ENCODE measurements at regions not wholly inside any gene's neighbourhood (a gene's known extent, or its start where the extent isn't known, plus 50 kb on each side); places are given as distances from the start of the nearest gene placed in this dataset.

GRCh38 chr5:100683881-100684280 lies 148.7 kb downstream of the FAM174A start:
- H3K9me2 ChIP-seq (ENCODE audit: insufficient read depth): no peaks in the 10 kb centered on the region; the same call in 1 of the 2 replicates
- H3K27me3 Mint-ChIP-seq (ENCODE audit: insufficient read depth, low read depth, poor library complexity): peaks cover 6% of the 10 kb centered on the region
- DNase-seq (ENCODE audit: low spot score) (no peak), ATAC-seq (no peak)
- H3K4me3 ChIP-seq: no peak overlapping the region
- H3K36me3 Mint-ChIP-seq (ENCODE audit: low read depth): peaks cover 19% of the 10 kb centered on the region; the same call in 2 of the 3 replicates
- H3K79me2 ChIP-seq (replicated peaks; ENCODE audit: insufficient read depth): no peaks in the 10 kb centered on the region
- H3K27ac ChIP-seq (ENCODE audit: low read depth): no peak overlapping the region
- no peak overlapping the region for H2AFZ ChIP-seq
- no peaks in the 10 kb centered on the region for H3K4me1 Mint-ChIP-seq
- no peak overlapping the region for H3K27ac Mint-ChIP-seq
- no peak overlapping the region for H3K4me2 ChIP-seq
- no peak overlapping the region for H3K4me3 Mint-ChIP-seq
- TF ChIP-seq EZH2phosphoT487 (IDR thresholded peaks at IDR 0.05; ENCODE audit: unreplicated experiment) (no peak), ZNF331 (CRISPR knock-in tag; IDR thresholded peaks at IDR 0.05; ENCODE audit: low read depth) (no peak), CREB1 (CRISPR knock-in tag; IDR thresholded peaks at IDR 0.05; ENCODE audit: low read depth) (no peak), JUNB (IDR thresholded peaks at IDR 0.05; ENCODE audit: unreplicated experiment) (no peak), EZH2 (IDR thresholded peaks at IDR 0.05; ENCODE audit: low read depth, unreplicated experiment) (no peak), ZNF114 (CRISPR knock-in tag; IDR thresholded peaks at IDR 0.05) (no peak), CTCF (conservative IDR thresholded peaks at IDR 0.05; ENCODE audit: low read depth in 2 of 2) (no peak), POLR2AphosphoS5 (IDR thresholded peaks at IDR 0.05; ENCODE audit: low read depth) (no peak), NANOG (IDR thresholded peaks at IDR 0.05; ENCODE audit: borderline replicate concordance) (no peak)
- TF ChIP-seq, protein P1, sequence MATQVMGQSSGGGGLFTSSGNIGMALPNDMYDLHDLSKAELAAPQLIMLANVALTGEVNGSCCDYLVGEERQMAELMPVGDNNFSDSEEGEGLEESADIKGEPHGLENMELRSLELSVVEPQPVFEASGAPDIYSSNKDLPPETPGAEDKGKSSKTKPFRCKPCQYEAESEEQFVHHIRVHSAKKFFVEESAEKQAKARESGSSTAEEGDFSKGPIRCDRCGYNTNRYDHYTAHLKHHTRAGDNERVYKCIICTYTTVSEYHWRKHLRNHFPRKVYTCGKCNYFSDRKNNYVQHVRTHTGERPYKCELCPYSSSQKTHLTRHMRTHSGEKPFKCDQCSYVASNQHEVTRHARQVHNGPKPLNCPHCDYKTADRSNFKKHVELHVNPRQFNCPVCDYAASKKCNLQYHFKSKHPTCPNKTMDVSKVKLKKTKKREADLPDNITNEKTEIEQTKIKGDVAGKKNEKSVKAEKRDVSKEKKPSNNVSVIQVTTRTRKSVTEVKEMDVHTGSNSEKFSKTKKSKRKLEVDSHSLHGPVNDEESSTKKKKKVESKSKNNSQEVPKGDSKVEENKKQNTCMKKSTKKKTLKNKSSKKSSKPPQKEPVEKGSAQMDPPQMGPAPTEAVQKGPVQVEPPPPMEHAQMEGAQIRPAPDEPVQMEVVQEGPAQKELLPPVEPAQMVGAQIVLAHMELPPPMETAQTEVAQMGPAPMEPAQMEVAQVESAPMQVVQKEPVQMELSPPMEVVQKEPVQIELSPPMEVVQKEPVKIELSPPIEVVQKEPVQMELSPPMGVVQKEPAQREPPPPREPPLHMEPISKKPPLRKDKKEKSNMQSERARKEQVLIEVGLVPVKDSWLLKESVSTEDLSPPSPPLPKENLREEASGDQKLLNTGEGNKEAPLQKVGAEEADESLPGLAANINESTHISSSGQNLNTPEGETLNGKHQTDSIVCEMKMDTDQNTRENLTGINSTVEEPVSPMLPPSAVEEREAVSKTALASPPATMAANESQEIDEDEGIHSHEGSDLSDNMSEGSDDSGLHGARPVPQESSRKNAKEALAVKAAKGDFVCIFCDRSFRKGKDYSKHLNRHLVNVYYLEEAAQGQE (IDR thresholded peaks at IDR 0.05; ENCODE audit: unreplicated experiment): no peak
- TF ChIP-seq, protein P2, sequence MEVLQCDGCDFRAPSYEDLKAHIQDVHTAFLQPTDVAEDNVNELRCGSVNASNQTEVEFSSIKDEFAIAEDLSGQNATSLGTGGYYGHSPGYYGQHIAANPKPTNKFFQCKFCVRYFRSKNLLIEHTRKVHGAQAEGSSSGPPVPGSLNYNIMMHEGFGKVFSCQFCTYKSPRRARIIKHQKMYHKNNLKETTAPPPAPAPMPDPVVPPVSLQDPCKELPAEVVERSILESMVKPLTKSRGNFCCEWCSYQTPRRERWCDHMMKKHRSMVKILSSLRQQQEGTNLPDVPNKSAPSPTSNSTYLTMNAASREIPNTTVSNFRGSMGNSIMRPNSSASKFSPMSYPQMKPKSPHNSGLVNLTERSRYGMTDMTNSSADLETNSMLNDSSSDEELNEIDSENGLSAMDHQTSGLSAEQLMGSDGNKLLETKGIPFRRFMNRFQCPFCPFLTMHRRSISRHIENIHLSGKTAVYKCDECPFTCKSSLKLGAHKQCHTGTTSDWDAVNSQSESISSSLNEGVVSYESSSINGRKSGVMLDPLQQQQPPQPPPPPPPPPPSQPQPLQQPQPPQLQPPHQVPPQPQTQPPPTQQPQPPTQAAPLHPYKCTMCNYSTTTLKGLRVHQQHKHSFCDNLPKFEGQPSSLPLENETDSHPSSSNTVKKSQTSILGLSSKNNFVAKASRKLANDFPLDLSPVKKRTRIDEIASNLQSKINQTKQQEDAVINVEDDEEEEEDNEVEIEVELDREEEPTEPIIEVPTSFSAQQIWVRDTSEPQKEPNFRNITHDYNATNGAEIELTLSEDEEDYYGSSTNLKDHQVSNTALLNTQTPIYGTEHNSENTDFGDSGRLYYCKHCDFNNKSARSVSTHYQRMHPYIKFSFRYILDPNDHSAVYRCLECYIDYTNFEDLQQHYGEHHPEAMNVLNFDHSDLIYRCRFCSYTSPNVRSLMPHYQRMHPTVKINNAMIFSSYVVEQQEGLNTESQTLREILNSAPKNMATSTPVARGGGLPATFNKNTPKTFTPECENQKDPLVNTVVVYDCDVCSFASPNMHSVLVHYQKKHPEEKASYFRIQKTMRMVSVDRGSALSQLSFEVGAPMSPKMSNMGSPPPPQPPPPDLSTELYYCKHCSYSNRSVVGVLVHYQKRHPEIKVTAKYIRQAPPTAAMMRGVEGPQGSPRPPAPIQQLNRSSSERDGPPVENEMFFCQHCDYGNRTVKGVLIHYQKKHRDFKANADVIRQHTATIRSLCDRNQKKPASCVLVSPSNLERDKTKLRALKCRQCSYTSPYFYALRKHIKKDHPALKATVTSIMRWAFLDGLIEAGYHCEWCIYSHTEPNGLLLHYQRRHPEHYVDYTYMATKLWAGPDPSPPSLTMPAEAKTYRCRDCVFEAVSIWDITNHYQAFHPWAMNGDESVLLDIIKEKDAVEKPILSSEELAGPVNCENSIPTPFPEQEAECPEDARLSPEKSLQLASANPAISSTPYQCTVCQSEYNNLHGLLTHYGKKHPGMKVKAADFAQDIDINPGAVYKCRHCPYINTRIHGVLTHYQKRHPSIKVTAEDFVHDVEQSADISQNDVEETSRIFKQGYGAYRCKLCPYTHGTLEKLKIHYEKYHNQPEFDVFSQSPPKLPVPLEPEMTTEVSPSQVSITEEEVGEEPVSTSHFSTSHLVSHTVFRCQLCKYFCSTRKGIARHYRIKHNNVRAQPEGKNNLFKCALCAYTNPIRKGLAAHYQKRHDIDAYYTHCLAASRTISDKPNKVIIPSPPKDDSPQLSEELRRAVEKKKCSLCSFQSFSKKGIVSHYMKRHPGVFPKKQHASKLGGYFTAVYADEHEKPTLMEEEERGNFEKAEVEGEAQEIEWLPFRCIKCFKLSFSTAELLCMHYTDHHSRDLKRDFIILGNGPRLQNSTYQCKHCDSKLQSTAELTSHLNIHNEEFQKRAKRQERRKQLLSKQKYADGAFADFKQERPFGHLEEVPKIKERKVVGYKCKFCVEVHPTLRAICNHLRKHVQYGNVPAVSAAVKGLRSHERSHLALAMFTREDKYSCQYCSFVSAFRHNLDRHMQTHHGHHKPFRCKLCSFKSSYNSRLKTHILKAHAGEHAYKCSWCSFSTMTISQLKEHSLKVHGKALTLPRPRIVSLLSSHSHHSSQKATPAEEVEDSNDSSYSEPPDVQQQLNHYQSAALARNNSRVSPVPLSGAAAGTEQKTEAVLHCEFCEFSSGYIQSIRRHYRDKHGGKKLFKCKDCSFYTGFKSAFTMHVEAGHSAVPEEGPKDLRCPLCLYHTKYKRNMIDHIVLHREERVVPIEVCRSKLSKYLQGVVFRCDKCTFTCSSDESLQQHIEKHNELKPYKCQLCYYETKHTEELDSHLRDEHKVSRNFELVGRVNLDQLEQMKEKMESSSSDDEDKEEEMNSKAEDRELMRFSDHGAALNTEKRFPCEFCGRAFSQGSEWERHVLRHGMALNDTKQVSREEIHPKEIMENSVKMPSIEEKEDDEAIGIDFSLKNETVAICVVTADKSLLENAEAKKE (CRISPR knock-in tag; IDR thresholded peaks at IDR 0.05): no peak
- TF ChIP-seq, protein P3, sequence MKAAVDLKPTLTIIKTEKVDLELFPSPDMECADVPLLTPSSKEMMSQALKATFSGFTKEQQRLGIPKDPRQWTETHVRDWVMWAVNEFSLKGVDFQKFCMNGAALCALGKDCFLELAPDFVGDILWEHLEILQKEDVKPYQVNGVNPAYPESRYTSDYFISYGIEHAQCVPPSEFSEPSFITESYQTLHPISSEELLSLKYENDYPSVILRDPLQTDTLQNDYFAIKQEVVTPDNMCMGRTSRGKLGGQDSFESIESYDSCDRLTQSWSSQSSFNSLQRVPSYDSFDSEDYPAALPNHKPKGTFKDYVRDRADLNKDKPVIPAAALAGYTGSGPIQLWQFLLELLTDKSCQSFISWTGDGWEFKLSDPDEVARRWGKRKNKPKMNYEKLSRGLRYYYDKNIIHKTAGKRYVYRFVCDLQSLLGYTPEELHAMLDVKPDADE (IDR thresholded peaks at IDR 0.05): no peak
- H3K27me3 ChIP-seq (ENCODE audit: insufficient read depth): no peaks in the 10 kb centered on the region
- no peaks in the 10 kb centered on the region for H4K20me1 ChIP-seq (replicated peaks; ENCODE audit: insufficient read depth)
- no peaks in the 10 kb centered on the region; the same call in 1 of the 2 replicates for H3K36me3 ChIP-seq (ENCODE audit: insufficient read depth)
- no peaks in the 10 kb centered on the region for H3K4me1 ChIP-seq (ENCODE audit: insufficient read depth)
- H3F3A ChIP-seq (replicated peaks; ENCODE audit: low read depth): no peaks in the 10 kb centered on the region
- H3K9me3 Mint-ChIP-seq: peaks cover 28% of the 10 kb centered on the region; the same call in 2 of the 3 replicates

All from GM23338 (cell line).